Upper lobe of right lung (tissue), 1 donor: ENCODE measurements at regions not wholly inside any gene's neighbourhood (a gene's known extent, or its start where the extent isn't known, plus 50 kb on each side); places are given as distances from the start of the nearest gene placed in this dataset.
"Not testable (repeated sequence)": the region's sequence is repeated elsewhere in the genome, so short reads cannot be mapped to it uniquely, and the experiment has no call there.

Experiments
- ATAC-seq: fragments of 200-7000 bp; cut with Tn5 transposase; one replicate; pipeline ENCODE4 v1.9.1; 2020; ENCODE audit warnings: mild to moderate bottlenecking, moderate library complexity
- DNase-seq: peaks from one replicate; pipeline ENCODE4 v3.0.0-alpha.2; 2020
- H3K27ac ChIP-seq: fragments of 200-600 bp; one replicate; pipeline ENCODE4 v1.8.0; 2022
- H3K27me3 ChIP-seq: fragments of 200-600 bp; one replicate; pipeline ENCODE4 v1.8.0; 2022; ENCODE audit warnings: mild to moderate bottlenecking
- H3K36me3 ChIP-seq: fragments of 200-600 bp; one replicate; pipeline ENCODE4 v1.8.0; 2022
- H3K4me1 ChIP-seq: fragments of 200-600 bp; one replicate; pipeline ENCODE4 v1.8.0; 2022
- H3K4me3 ChIP-seq: fragments of 200-600 bp; one replicate; pipeline ENCODE4 v1.8.0; 2022; ENCODE audit warnings: mild to moderate bottlenecking
- H3K9me3 ChIP-seq: fragments of 200-600 bp; one replicate; pipeline ENCODE4 v1.8.0; 2022
- intact Hi-C: fragments of 100-400 bp; cut with DNase I; formaldehyde crosslinking; loops from one replicate; pipeline ENCODE4 v1.11.0; 2022
- TF ChIP-seq, protein P1 (sequence below): fragments of 200-600 bp; IDR thresholded peaks from one replicate; pipeline ENCODE4 v1.8.0; 2022; ENCODE audit warnings: antibody characterized with exemption
- donor health status: DM: no; HTN: yes; CAD: no; lungs with severe emphysema.

DNA sequence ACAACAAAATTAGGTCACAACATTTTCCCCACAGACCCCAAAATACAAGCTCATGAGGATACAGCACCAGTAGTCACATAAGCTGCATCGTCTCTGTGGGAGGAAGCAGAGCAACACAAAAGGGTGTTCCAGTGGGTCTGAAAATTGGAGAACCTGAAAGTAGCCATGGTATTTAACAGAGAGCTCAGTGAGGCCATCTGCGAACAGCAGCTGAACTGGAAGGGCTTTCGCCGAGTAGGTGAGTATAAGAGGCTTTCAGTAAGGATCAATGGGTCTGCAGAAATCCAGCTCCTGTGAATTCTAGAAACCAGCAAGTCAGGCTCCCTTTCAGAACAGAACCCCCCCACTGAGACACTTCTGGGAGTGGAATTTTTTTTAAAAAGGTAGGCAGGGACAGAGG, 120.0 kb upstream of the RREB1 start:
- no peak overlapping the region for H3K27ac ChIP-seq
- H3K27me3 ChIP-seq, result no peaks in the 10 kb centered on the region
- TF ChIP-seq, protein P1, sequence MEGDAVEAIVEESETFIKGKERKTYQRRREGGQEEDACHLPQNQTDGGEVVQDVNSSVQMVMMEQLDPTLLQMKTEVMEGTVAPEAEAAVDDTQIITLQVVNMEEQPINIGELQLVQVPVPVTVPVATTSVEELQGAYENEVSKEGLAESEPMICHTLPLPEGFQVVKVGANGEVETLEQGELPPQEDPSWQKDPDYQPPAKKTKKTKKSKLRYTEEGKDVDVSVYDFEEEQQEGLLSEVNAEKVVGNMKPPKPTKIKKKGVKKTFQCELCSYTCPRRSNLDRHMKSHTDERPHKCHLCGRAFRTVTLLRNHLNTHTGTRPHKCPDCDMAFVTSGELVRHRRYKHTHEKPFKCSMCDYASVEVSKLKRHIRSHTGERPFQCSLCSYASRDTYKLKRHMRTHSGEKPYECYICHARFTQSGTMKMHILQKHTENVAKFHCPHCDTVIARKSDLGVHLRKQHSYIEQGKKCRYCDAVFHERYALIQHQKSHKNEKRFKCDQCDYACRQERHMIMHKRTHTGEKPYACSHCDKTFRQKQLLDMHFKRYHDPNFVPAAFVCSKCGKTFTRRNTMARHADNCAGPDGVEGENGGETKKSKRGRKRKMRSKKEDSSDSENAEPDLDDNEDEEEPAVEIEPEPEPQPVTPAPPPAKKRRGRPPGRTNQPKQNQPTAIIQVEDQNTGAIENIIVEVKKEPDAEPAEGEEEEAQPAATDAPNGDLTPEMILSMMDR, result no peak
- H3K4me3 ChIP-seq, result no peak overlapping the region
- no peak for DNase-seq
- intact Hi-C loops, result no loop called here
- H3K4me1 ChIP-seq, result no peaks in the 10 kb centered on the region
- ATAC-seq, result no peak
- no peaks in the 10 kb centered on the region for H3K36me3 ChIP-seq
- H3K9me3 ChIP-seq, result no peaks in the 10 kb centered on the region

DNA sequence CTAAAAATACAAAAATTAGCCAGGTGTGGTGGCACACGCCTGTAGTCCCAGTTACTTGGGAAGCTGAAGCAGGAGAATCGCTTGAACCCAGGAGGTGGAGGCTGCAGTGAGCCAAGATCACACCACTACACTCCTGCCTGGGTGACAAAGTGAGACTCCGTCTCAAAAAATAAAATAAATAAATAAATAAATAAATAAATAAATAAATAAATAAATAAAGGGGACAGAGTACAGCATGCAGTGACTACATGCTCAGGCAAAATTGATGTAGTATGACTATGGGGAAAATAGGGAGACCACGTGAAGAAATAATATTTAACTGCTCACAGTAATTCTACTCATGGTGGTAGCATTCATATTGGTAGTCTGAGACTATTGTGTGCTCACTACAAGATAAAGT, 117.7 kb upstream of the RREB1 start:
- H3K27me3 ChIP-seq, ATAC-seq, H3K27ac ChIP-seq, H3K4me1 ChIP-seq, H3K36me3 ChIP-seq, H3K9me3 ChIP-seq, DNase-seq, intact Hi-C loops, H3K4me3 ChIP-seq: not testable (repeated sequence)

DNA sequence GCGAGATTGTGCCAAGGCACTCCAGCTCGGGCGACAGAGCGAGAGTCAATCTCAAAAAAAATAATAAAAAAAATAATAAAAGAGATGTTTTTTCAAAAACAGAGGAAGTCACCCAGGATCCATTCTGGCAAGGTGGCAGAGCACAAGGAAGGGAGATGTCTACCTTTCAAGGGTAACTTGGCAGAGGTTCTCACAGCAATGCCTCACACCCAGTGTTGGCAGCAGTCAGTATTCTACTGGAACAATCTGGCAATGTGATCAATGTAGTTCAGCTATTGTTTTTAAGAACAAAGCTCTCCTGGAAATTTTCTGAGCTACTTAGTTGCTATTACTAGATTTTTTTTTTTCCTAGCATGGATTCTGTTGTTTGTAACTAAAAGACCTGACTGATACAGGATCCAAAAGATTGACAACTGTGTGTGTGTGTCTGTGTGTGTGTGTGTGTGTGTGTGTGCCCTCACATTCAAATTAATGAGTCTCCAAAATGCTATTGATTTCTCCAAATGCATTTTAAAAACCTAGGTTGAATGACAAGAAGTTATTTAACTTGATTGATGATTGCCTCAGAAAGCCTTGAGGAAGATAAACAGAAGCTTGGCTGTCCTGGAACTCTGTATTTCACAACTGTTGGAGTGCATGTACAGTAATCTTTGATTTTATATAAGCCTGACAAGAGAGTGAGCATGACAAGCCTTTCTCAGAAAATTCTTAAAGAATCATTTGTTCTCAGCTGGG, 114.1 kb upstream of the RREB1 start:
- Histone ChIP-seq H3K27ac (no peak overlapping the region), H3K27me3 (no peaks in the 10 kb centered on the region), H3K36me3 (no peaks in the 10 kb centered on the region), H3K4me3 (no peak overlapping the region), H3K4me1 (no peaks in the 10 kb centered on the region), H3K9me3 (no peaks in the 10 kb centered on the region)
- TF ChIP-seq, protein P1, result no peak
- intact Hi-C loops, result no loop called here
- ATAC-seq, result no peak
- DNase-seq, result no peak

DNA sequence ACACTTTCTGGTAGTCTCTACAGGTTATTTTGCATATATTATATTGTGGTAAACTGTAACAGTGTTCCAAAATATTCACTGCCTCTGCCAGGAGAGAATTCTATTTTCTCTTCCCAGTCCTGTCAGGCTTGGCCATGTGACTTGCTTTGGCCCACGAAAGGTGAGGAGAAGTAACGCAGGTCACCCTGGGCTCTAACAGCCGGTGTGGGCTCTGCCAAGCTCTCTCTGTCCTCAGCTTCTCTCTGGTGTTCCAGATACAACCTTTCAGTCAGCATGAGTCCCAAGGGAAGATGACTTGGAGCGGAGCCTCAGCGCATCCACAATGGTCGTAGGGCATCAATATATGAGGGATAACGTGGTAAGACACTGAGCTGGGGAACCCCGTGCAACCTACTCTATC, 113.0 kb upstream of the RREB1 start:
- Histone ChIP-seq H3K9me3 (no peaks in the 10 kb centered on the region), H3K36me3 (no peaks in the 10 kb centered on the region), H3K27me3 (no peaks in the 10 kb centered on the region), H3K4me3 (no peak overlapping the region), H3K27ac (no peak overlapping the region), H3K4me1 (no peaks in the 10 kb centered on the region)
- DNase-seq (no peak), ATAC-seq (no peak)
- intact Hi-C loops, result no loop called here
- TF ChIP-seq, protein P1, result no peak

DNA sequence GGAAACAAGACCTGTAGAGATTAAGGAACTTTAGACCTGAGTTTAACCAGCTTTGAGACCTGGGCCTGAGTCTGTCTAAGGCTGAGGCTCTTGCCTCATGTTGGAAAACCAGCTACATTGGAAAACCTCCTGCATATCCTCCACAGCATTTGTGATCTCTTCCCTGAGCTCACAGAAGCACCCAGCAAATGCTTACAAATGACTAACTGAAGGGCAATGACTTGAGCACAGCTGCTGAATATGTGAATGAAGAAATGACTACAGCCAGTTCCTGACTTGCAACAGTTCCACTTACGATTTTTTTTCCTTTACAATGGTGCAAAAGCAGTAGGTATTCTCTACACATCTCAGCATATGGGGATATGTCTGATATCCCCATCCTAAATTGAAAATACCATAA, 112.4 kb upstream of the RREB1 start:
- no peak for DNase-seq
- Histone ChIP-seq H3K4me1 (no peaks in the 10 kb centered on the region), H3K36me3 (no peaks in the 10 kb centered on the region), H3K9me3 (no peaks in the 10 kb centered on the region), H3K4me3 (no peak overlapping the region), H3K27me3 (no peaks in the 10 kb centered on the region), H3K27ac (no peak overlapping the region)
- intact Hi-C loops, result no loop called here
- TF ChIP-seq, protein P1, result no peak
- no peak for ATAC-seq

DNA sequence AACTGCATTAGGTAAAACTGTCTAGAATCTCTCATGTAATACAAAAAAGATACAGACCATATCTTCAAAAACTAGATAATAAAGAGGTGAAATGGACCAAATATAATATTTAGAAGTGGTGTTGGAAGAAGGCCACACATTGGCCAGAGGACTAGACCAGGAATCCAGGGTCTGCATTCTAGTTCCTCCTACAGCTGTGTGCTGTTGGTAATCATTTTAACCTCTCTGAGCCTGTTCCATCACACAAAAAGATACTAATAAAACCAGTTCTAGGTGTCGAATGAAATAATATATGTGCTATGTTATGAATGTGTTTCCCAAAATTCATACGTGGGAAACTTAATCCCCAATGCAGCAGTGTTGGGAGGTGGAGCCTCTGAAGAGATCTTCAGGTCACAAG, 111.6 kb upstream of the RREB1 start:
- intact Hi-C loops, result no loop called here
- Histone ChIP-seq H3K27me3 (no peaks in the 10 kb centered on the region), H3K27ac (no peak overlapping the region), H3K9me3 (no peaks in the 10 kb centered on the region), H3K36me3 (no peaks in the 10 kb centered on the region), H3K4me1 (no peaks in the 10 kb centered on the region), H3K4me3 (no peak overlapping the region)
- TF ChIP-seq, protein P1, result no peak
- DNase-seq, result no peak
- ATAC-seq, result no peak
